ENCODE measurements at regions not wholly inside any gene's neighbourhood (a gene's known extent, or its start where the extent isn't known, plus 50 kb on each side); places are given as distances from the start of the nearest gene placed in this dataset.

DNA sequence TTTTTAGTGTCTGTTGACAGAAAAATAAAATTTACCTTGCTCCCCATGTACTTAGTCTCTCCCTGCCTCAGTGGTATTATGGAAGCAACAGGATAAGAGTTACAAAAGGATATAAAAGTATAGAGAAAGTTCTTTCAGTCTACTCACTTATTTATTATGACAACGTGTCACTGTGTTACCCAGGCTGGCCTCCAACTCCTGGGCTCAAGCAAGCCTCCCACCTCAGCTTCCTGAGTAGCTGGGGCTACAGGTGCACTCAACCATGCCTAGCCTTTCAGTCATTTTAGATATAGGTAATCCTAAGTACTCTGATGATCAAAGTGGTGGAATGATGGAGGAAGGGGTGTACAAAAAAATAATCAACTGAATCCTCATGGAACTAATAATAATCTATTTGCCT is 215.2 kb upstream of the MKLN1 start:
- no peak for DNase-seq

DNA sequence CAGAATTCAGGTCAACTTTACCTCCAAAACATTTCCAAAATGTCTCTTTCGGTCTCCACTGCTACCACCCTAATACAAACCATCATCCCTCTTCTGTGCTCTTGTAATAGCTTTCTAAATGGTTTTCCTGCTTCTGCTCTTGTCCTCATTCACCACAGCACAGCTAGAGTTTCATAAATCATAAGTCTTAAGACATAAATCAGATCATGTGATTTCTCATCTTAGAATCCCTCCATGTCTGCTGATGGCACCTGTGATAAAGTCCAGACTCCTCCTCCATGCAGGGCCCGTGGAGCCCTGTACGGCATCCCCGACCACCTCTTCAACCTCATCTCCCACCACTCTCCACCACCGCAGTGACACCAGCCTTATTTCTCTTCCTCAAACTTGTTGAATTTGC is 212.3 kb upstream of the MKLN1 start:
- no peak for DNase-seq

DNA sequence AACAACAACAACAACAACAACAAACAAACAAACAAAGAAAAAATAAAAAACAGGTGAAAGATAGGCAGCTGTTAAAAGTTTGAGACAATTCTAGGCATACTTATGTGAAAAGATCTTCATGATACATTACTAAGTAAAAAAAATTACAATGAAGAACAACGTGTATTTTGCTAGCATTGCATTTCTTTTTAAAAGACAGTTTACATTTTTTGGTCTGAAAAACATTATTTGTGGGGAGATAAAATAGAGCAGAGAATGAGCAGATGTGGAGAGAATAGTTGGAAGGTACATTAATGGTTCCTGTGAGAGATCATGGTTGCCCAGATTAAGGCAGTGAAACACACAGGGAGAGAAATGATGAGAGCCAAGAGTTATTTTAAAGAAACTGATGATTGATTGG is 210.2 kb upstream of the MKLN1 start:
- DNase-seq, result no peak

DNA sequence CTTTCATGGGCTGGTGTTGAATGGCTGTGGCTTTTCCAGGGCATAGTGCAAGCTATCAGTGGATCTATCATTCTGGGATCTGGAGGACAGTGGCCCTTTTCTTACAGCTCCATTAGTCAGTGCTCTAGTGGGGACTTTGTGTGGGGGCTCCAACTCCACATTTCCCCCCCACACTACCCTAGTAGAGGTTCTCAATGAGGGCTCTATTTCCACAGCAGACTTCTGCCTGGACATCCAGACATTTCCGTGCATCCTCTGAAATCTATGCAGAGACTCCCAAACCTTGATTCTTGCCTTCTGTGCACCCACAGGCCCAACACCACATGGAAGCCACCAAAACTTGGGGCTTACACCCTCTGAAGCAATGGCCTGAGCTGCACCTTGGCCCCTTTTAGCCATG is 208.3 kb upstream of the MKLN1 start:
- DNase-seq, result no peak

DNA sequence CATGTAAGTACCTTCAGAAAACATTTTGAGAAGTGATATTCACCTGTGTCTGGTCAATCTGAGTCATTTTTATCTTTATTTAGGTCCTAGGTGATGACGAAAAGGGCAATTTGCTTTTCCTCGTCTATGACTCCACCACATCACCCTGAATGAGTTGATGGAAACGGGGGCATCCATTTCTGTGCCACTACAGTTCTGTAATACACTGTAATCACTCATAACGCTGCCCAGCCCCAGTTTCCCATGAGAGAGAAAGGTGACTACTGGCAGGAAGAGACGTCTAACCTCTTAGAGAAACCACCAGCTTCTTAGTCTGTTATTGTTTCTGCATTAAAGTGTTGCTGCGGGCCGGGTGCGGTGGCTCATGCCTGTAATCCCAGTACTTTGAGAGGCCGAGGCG is 205.3 kb upstream of the MKLN1 start:
- DNase-seq, result no peak

DNA sequence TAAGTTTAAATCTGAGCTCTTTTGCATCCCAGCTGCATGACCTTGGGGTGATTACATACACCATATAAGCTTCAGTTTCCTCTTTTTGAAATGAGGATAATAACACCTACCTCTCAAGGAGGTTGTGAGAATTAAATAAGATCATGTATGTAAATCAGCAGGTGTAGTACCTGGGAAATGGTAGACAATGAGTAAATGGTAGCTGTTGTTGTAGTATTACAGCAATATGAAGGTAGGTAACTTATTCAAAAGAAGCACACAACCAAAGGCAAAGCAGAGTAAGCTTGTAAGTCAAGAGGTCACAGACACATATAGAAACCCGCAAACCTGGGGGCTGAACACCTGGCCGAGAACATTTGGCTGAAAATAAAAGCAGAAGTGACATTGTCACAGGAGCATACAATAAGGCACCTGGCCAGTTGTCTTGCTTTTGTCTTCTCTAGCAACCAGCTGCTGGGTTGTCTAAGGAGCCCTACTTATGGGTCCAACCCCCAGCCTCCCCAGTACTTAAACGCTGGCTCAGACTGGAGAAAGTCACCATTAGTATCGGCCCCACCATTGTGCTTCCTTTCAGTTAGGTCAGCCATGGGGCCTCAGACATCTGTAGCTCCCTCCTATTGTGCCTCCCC is 203.6 kb upstream of the MKLN1 start:
- no peak for DNase-seq

DNA sequence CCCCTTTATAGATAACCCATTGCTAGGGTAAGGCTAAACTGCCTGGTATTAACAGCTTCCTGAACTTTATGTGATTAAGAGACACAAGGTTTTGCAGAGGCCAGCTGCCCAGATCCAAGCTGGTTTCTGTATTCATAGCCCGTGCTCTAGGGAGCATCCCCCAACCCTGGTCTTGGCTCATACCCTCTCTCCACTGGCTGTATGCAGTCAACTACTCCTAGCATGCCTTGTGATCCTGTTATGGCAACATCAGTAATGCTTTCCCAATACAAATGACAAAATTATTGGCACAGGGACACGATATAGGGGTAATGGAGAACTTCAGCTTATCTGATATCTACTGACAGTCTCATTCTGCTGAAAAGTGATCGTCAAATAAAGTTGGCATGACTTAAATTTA is 202.8 kb upstream of the MKLN1 start:
- DNase-seq, result no peak

DNA sequence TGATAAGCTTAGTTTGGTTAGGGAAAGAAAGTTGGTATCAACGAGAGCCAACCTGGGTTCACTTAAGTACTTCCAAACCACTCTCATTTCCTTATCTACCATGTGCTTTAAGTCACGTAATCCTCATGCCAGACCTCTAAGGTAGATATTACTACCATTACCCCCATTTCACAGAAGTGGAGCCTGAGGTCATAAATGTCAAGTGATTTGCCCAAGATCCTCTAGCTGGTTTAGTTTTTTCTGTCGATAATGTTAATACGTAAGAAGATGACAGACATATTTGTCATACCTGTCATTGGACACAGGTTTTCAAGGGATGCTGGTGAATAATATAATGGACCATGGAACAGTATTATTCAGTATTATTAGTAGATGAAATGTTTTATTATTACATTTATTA is 197.4 kb upstream of the MKLN1 start:
- no peak for DNase-seq

DNA sequence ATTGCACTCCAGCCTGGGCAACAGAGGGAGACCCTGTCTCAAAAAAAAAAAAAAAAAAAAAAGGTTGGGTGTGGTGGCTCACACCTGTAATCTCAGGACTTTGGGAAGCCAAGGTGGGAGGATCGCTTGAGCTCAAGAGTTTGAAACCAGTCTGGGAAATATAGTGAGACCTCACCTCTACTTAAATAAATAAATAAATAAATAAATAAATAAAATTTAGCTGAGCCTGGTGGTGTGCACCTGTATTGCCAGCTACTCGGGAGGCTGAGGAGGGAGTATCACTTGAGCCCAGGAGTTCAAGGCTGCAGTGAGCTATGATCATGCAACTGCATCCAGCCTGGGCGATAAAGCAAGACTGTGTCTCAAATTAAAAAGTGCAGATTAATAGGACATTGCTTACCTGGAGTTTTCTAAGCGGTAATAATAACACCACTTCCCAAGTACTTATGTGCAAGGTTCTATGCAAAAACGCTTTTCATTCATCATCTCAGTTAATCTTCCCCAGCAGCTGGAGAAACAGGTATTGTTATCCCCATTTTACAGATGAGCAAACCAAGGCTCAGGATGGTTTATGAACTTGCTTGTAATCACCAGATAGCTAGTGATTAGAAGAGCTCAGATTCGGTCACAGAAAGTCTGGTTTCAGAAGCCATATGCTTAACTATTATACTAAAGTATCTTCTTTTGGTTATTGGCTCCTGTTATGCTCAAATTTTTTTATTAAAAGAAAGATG is 196.5 kb upstream of the MKLN1 start:
- no peak for DNase-seq

DNA sequence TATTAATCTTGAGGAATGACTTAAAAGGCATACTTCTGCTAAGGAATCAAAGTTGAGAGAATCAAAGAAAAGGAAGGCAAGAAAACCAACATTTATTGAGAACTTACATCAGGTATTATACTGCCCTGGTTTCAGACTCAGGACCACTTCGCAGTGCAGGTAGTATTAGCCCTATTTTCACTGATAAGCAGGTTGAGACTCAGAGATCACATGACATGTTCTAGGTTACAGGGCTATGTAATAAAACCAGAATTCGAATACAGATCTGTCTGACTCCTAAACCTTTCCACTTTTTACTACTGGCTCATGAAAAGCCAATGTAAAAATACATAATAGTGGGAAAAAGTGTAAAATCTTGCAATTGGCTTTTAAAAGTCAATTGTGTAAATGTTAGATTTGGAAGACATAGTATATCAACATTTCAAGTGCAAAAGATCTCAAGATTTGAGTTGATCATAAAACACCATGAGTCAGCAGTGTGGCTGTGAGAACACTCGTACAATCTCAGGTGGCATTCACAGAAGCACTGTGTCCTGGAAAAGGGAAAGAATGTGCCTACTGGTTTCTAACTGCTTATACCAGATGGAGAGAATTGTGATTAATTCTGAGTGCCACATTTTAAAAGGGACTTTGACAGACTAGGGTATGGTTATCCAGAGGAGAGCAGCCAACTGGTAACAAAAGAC is 195.8 kb upstream of the MKLN1 start:
- no peak for DNase-seq

DNA sequence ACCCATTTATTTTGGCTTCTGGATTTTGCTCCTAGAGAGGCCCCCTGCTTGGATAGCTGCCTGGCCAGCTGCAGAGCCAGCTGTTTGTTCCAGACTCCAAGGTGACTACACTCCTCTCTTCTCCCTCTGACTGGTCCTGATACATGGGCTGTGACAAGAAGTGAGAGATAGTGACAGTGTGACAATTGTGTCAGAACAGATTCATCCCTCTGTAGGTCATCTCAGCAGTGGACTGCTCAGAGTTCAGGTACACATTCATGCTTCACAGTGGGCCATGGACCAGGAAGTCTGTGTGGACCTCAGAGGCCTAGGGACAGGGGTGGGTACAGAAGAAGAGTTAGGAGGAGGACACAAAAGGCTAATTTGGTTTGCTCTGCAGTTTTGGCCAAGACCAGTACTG is 188.2 kb upstream of the MKLN1 start:
- no peak for DNase-seq

DNA sequence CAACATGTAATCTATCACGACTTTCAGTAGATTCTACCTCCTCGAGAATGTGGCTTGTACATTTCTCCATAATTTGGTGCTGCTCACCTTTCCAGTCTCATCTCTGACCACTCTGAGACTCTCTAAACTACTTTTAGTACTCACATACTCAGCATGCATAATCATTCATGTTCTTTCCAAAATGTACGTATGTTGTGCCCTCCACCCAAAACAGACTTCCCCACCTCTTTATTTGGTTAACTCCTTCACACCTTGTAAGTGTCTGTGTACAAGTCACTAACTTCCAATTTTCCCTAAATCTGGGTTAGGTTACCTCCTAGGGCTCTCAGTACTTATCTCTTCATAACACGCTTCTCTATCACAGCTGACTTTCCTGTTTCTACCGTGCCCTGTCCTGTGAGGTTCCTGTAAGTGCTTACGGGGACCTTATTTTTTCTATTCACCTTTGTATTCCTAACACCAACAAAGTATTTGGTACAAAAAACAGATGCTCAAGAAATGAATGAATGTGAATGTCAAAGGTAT is 186.2 kb upstream of the MKLN1 start:
- DNase-seq, result no peak

DNA sequence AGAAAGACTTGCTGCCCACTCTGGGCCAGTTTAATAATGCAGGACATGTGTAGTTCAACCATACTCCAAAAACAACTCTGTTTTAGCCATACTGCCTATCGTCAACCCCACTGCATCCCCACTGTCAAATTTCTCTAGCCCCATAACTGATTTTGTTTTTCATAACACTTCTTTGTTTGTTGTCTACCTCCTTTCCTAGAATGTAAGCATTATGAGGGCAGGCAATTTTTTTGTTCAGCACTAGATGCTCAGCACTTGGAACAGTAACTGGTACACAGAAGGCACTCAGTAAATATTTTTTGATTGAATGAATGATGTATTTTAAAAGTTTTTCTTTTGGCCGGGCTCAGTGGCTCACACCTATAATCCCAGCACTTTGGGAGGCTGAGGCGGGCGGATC is 183.8 kb upstream of the MKLN1 start:
- DNase-seq, result no peak

DNA sequence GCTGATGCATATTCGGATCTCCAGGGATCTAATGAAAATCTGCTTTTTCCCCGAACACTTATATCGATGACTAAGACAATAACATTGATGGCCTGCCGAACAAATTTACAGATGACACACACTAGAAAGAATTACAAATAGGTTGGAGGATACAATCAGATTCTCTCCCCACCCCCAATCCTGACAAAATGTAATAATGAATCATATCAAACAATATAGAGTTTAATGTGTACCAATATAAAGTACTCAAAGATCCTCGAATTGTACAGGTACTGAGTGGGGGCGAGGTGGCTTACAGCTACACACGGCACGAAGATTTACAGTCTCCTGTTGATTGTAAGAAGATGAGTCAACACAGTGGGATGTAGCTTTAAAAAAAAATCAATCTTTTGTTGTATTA is 182.7 kb upstream of the MKLN1 start:
- no peak for DNase-seq

DNA sequence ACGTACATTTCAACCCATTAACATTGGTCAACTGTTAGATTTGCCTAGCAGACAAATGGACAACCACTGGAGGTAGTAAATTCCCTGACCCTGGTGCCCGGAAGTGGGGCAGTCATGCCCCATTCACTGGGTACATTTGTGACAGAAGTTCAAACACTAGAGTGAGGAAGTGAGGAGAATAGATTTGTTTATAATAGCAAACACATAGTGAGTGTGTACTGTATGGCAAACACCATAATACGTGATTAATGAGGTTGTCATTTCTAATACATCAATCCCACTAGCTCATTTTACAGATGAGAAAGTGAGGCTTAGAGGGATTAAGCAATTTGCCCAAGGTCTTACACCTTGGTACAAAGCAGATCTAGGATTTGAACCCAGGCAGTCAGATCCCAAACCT is 181.9 kb upstream of the MKLN1 start:
- no peak for DNase-seq

DNA sequence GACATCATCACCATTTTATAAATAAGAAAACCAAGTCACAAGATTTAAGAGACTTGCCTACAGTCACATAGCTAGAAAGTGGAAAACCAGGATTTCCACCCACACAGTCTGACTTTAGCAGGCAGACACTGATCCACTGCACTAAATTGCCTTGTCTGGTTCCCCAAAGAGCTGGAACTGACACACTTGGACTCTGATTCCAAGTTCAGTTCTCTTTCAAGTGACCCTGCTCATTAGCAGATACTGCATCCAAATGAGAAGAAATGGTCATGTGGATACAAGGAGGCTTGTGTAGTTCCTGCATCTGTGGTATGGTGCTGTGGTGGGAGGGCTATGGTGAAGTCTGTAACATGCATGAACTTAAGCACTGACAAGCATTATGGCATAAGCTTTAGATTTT is 180.1 kb upstream of the MKLN1 start:
- no peak for DNase-seq

DNA sequence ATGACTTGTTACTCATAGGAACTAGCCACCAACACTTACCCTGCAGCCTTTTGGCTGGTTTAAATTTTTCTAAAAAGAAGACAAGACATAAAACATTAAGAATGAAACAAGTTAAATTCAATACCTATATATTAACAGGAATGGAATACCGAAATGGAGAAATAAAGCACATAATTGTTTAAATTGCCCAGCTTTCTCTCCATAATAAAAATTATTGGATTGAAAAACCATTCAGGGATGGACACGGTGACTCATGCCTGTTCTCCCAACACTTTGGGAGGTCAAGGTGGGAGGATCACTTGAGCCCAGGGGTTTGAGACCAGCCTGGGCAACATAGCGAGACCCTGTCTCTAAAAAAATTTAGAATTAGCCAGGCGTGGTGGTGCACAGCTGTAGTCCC is 179.4 kb upstream of the MKLN1 start:
- no peak for DNase-seq

DNA sequence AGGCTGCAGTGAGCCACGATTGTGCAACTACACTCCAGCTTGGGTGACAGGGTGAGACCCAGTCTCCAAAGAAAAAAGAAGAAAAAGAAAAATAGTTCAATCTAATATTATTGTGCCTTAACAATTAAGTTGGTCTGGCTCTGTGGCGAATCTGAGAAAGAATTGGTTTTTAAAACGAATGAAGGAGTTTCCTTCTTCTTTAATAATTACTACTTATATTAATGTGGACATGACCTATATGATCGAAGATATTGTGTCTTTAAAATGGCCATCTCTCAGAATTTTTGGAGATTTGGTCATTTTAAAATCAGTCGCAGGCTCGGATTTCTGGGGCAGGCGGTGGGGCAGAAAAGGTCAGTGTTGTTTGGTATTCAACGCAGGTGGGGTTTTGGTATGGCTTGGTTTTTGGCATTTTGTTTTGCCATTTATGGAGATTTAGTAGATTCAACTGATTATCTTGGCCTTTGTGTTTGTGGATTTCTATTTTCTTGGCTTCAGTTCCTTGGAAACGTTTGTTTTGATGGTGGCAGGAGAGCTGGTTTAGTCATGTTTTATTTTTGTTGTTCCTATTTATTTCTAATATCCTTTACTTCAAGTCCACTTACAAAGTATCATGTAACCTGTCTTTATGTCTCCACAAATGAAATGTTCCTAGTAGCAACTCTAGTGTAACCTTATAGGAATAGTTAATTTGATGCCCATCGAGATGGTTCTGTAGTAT is 178.8 kb upstream of the MKLN1 start:
- no peak for DNase-seq

DNA sequence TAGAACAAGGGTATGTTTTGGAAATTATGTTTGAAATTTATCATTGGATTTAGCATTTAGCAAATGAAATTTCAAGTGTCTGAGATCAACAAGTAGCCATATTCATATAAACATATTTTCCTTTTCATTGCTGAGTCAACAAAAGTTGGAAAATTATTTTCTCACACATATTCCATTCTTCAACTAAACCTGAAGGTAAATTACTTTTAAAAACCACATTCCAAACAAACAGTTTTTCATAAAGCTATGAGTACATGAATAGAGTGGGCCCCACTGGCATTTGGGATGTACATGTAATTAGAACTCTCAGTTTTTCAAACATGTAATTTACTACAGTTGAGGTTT is 178.3 kb upstream of the MKLN1 start:
- DNase-seq, result no peak

DNA sequence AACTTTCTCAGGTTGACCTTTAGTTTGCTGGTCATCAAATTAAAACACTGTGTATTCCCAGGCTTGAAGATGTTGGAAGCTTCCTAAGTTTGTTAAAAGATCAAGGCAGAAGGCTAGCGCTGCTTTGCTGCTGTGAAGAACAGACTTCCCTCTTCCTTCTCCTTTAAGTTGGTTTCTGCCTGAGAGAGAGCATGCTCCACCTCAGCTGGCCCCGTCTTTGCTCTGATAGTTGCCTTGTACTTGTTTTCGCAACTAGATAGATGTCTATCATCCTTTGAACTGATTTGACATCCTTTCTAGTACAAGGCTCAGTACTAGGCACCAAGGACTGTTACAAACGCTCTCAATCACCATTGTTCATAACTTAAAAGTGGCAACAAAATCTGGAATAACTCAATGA is 177.8 kb upstream of the MKLN1 start:
- no peak for DNase-seq

DNA sequence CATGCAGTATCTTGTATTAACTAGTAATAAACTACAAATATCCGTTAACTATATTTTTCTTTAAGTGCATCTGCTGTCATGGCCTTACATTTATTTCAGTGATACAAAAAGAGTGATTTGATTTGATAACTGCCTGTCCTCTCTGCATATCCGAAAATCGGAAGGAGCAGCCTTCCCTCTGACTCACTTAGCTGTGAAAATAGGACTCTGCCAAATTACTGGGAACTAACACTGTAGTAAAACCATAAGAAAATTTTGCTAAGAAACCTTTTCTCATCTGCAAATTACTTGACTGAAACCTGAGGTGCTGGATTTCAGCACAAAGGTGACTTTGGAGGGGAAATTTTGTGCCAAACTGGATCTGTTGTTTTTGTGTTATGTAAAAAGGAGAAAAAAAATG is 176.6 kb upstream of the MKLN1 start:
- DNase-seq, result no peak

DNA sequence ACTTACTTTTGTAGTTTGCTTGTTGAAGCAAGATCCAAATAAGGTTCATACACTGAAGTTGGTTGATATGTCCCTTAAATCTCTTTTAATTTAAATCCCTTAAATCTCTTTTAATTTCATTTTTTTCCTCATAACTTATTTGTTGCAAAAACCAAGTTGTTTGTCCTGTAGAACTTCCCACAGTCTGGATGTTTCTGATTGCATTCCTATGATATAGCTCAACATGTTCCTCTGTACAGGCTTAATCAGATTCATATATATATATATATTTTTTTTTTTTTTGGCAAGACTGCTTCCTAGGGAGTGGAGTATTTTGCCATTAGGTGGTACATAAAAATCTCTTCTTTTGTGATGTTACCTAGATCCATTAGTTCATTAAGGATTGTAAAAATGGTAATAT is 174.9 kb upstream of the MKLN1 start:
- DNase-seq, result no peak

DNA sequence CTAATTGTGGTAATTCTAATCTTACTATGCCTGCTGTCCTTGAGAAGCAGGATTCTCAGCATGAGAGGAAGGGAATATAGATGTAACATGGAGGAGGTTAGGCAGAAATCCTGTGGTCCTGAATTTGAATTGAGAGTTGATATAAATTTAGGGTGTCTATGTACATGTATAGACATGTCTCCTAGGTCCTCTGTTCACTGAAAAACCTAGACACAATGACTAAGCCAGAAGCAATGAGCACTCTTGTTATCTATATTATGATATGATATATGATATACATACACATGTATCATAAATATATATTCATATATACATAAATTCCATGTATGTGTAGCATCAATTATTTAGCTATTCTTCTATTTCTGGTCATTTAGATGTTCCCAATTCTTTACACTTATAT is 173.3 kb upstream of the MKLN1 start:
- DNase-seq, result no peak
